Activated CD8-positive, alpha-beta T cell treated with anti-CD3 and anti-CD28 coated beads for 36 hours (primary cell): ENCODE measurements at regions not wholly inside any gene's neighbourhood (a gene's known extent, or its start where the extent isn't known, plus 50 kb on each side); places are given as distances from the start of the nearest gene placed in this dataset.

Source experiments
- ATAC-seq: fragments of 200-7000 bp; cut with Tn5 transposase; one replicate; pipeline ENCODE4 v1.10.0; 2021; ENCODE audit warnings: mild to moderate bottlenecking, moderate library complexity
- CTCF ChIA-PET: fragments of 350-600 bp; sonication (Branson Sonifier 250); formaldehyde crosslinking; loops from one replicate; lab custom pipeline; 2021; ENCODE audit warnings: antibody characterized with exemption; lab: Charles Lee
- POLR2A ChIA-PET: fragments of 350-600 bp; sonication (Branson Sonifier 250); formaldehyde crosslinking; loops from one replicate; lab custom pipeline; 2021; ENCODE audit warnings: antibody characterized with exemption; lab: Charles Lee
- DNase-seq: peaks from one replicate; pipeline ENCODE4 v3.0.0-alpha.2; 2020
- H3K27ac Mint-ChIP-seq: one replicate; pipeline ENCODE4 v1.8.0; 2021; ENCODE audit warnings: mild to moderate bottlenecking, mixed read lengths
- H3K27me3 Mint-ChIP-seq: one replicate; pipeline ENCODE4 v1.8.0; 2021; ENCODE audit warnings: mixed read lengths
- H3K36me3 Mint-ChIP-seq: one replicate; pipeline ENCODE4 v1.8.0; 2021; ENCODE audit warnings: low read depth, mixed read lengths
- H3K4me1 Mint-ChIP-seq: one replicate; pipeline ENCODE4 v1.8.0; 2021; ENCODE audit warnings: low read depth, mixed read lengths
- H3K4me3 Mint-ChIP-seq: one replicate; pipeline ENCODE4 v1.8.0; 2021; ENCODE audit warnings: mild to moderate bottlenecking, moderate library complexity, mixed read lengths
- H3K9me3 Mint-ChIP-seq: one replicate; pipeline ENCODE4 v1.8.0; 2021; ENCODE audit warnings: mixed read lengths
- intact Hi-C: fragments of 100-400 bp; cut with micrococcal nuclease; formaldehyde crosslinking; loops from one replicate; pipeline ENCODE4 v1.10.0; 2022
- TF ChIP-seq, protein P1 (sequence below): fragments of 200-600 bp; IDR thresholded peaks from one replicate; pipeline ENCODE4 v1.8.0; 2022; ENCODE audit warnings: antibody characterized with exemption, mild to moderate bottlenecking

DNA sequence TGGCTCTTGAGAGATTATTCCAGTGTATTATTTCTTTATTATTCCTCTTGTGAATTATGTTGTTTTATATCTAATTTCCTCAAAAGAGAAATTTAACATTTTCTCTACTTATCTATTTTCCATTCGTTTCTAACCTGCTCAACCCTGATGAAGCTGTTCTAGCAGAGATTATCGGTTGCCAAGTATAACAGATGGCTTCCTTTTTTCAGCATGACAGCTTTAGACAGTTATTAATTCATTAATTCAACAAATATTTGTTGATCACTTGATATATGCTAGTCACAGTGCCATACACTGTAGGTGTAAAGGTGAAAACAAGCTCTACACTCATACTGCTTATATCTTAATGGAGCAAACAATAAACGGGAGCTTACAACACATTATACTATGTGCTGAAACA lies 137.9 kb upstream of the UBE2E3 start:
- no peak overlapping the region for H3K27ac Mint-ChIP-seq
- intact Hi-C loops, result no loop called here
- H3K4me3 Mint-ChIP-seq, result no peak overlapping the region
- no peak for DNase-seq
- H3K9me3 Mint-ChIP-seq, result no peaks in the 10 kb centered on the region
- ChIA-PET POLR2A (no interaction called here), CTCF (no interaction called here)
- H3K27me3 Mint-ChIP-seq, result no peaks in the 10 kb centered on the region
- TF ChIP-seq, protein P1, sequence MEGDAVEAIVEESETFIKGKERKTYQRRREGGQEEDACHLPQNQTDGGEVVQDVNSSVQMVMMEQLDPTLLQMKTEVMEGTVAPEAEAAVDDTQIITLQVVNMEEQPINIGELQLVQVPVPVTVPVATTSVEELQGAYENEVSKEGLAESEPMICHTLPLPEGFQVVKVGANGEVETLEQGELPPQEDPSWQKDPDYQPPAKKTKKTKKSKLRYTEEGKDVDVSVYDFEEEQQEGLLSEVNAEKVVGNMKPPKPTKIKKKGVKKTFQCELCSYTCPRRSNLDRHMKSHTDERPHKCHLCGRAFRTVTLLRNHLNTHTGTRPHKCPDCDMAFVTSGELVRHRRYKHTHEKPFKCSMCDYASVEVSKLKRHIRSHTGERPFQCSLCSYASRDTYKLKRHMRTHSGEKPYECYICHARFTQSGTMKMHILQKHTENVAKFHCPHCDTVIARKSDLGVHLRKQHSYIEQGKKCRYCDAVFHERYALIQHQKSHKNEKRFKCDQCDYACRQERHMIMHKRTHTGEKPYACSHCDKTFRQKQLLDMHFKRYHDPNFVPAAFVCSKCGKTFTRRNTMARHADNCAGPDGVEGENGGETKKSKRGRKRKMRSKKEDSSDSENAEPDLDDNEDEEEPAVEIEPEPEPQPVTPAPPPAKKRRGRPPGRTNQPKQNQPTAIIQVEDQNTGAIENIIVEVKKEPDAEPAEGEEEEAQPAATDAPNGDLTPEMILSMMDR, result no peak
- no peaks in the 10 kb centered on the region for H3K36me3 Mint-ChIP-seq
- H3K4me1 Mint-ChIP-seq, result no peaks in the 10 kb centered on the region
- ATAC-seq, result no peak

GRCh38 chr2:180840641-180841040 lies 139.8 kb upstream of the UBE2E3 start:
- DNase-seq (no peak), ATAC-seq (no peak)
- intact Hi-C loops, result no loop called here
- H3K36me3 Mint-ChIP-seq, result no peaks in the 10 kb centered on the region
- H3K4me3 Mint-ChIP-seq, result no peak overlapping the region
- ChIA-PET POLR2A (no interaction called here), CTCF (no interaction called here)
- no peaks in the 10 kb centered on the region for H3K27me3 Mint-ChIP-seq
- H3K4me1 Mint-ChIP-seq, result no peaks in the 10 kb centered on the region
- TF ChIP-seq, protein P1, result no peak
- H3K27ac Mint-ChIP-seq, result no peak overlapping the region
- no peaks in the 10 kb centered on the region for H3K9me3 Mint-ChIP-seq

- Mint-ChIP-seq H3K9me3 (no peaks in the 10 kb centered on the region), H3K4me3 (no peak overlapping the region), H3K4me1 (no peaks in the 10 kb centered on the region), H3K27ac (no peak overlapping the region), H3K36me3 (no peaks in the 10 kb centered on the region), H3K27me3 (peaks cover 3% of the 10 kb centered on the region)
- CTCF ChIA-PET, result interaction anchor here (1.0 kb wide), 1 partner anchor 21 kb away, joined by 3 read pairs; no protein-coding TSS in a partner anchor
- POLR2A ChIA-PET, result no interaction called here
- intact Hi-C loops, result no loop called here
- ATAC-seq (no peak), DNase-seq (no peak)
- TF ChIP-seq, protein P1, result no peak
Measured at GRCh38 chr2:180829836-180830235, 150.6 kb upstream of the UBE2E3 start.

GRCh38 chr2:180829261-180829660 lies 151.1 kb upstream of the UBE2E3 start:
- peaks cover 3% of the 10 kb centered on the region for H3K27me3 Mint-ChIP-seq
- no peaks in the 10 kb centered on the region for H3K4me1 Mint-ChIP-seq
- TF ChIP-seq, protein P1, result no peak
- no peak for ATAC-seq
- CTCF ChIA-PET, result interaction anchor here (1.0 kb wide), 1 partner anchor 22 kb away, joined by 3 read pairs; no protein-coding TSS in a partner anchor
- no peak for DNase-seq
- POLR2A ChIA-PET, result no interaction called here
- no peaks in the 10 kb centered on the region for H3K9me3 Mint-ChIP-seq
- no peak overlapping the region for H3K4me3 Mint-ChIP-seq
- H3K27ac Mint-ChIP-seq, result no peak overlapping the region
- no peaks in the 10 kb centered on the region for H3K36me3 Mint-ChIP-seq
- intact Hi-C loops, result no loop called here

DNA sequence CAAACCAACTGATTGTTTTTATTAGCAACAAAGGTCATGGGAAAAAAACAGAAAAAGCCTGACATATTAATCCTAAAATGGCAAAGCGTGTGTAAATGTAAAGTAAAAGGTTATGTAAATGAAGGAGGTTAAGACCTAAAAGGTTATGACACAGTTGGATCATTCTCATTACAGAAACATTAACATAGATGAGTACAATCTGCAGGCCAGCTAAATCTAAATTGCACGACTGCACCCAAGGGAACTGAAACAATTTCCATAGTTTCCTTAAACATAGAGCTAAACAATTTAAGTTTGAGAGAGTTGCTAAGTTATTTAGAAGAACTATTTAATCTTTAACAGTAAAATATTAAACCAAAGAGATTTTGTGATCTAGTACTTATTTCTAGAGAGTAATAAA lies 151.6 kb upstream of the UBE2E3 start:
- Mint-ChIP-seq H3K27me3 (peaks cover 3% of the 10 kb centered on the region), H3K9me3 (no peaks in the 10 kb centered on the region), H3K4me3 (no peak overlapping the region), H3K27ac (no peak overlapping the region), H3K36me3 (no peaks in the 10 kb centered on the region), H3K4me1 (no peaks in the 10 kb centered on the region)
- DNase-seq, result no peak
- CTCF ChIA-PET, result interaction anchor here (1.0 kb wide), 1 partner anchor 22 kb away, joined by 3 read pairs; no protein-coding TSS in a partner anchor
- TF ChIP-seq, protein P1, result no peak
- POLR2A ChIA-PET, result no interaction called here
- ATAC-seq, result no peak
- intact Hi-C loops, result no loop called here
